WTC11 (cell line): ENCODE measurements at regions not wholly inside any gene's neighbourhood (a gene's known extent, or its start where the extent isn't known, plus 50 kb on each side); places are given as distances from the start of the nearest gene placed in this dataset.

Experiments
- ATF3 ChIP-seq: sonication (generic); formaldehyde crosslinking; conservative IDR thresholded peaks from 2 replicates; pipeline ENCODE4 v1.8.1; 2022; ENCODE audit warnings: mild to moderate bottlenecking, missing genetic modification reagents
- ATF6 ChIP-seq: sonication (generic); formaldehyde crosslinking; IDR thresholded peaks from 2 replicates; pipeline ENCODE4 v1.8.1; 2023; ENCODE audit warnings: mild to moderate bottlenecking, missing genetic modification reagents
- CTCF ChIP-seq: fragments of 200-600 bp; IDR thresholded peaks from 2 replicates; pipeline ENCODE4 v1.8.0; 2022; ENCODE audit warnings: antibody characterized with exemption
- ELF4 ChIP-seq: sonication (generic); formaldehyde crosslinking; IDR thresholded peaks from 2 replicates; pipeline ENCODE4 v1.8.1; 2022; ENCODE audit warnings: low read depth, mild to moderate bottlenecking, moderate library complexity, missing genetic modification reagents
- ESRRA ChIP-seq: sonication (generic); formaldehyde crosslinking; IDR thresholded peaks from 2 replicates; pipeline ENCODE4 v1.8.1; 2022; ENCODE audit warnings: mild to moderate bottlenecking, missing genetic modification reagents, borderline replicate concordance
- HMGA2 ChIP-seq: fragments of 250-450 bp; sonication (Bioruptor Pico); IDR thresholded peaks from 2 replicates; pipeline ENCODE4 v1.4.0; 2021; ENCODE audit warnings: mild to moderate bottlenecking, moderate library complexity
- MXD4 ChIP-seq: fragments of 250-450 bp; sonication (Bioruptor Pico); IDR thresholded peaks from 2 replicates; pipeline ENCODE4 v1.8.0; 2021; ENCODE audit warnings: mild to moderate bottlenecking, moderate library complexity, borderline replicate concordance
- NR1H2 ChIP-seq: sonication (generic); formaldehyde crosslinking; IDR thresholded peaks from 2 replicates; pipeline ENCODE4 v1.9.0; 2021; ENCODE audit warnings: mild to moderate bottlenecking, moderate library complexity, missing genetic modification reagents
- TEAD4 ChIP-seq: sonication (generic); formaldehyde crosslinking; IDR thresholded peaks from 2 replicates; pipeline ENCODE4 v1.8.0; 2022; ENCODE audit warnings: mild to moderate bottlenecking, missing genetic modification reagents

GRCh38 chr13:24100188-24100587 is 60.3 kb upstream of the SPATA13 start:
- TF ChIP-seq CTCF (no peak), TEAD4 (CRISPR knock-in tag) (no peak), HMGA2 (CRISPR knock-in tag) (no peak), ESRRA (CRISPR knock-in tag) (no peak), ATF3 (CRISPR knock-in tag) (no peak), MXD4 (no peak), ATF6 (CRISPR knock-in tag) (no peak), NR1H2 (no peak), ELF4 (no peak)
